HG02840 (cell line): ENCODE measurements at regions not wholly inside any gene's neighbourhood (a gene's known extent, or its start where the extent isn't known, plus 50 kb on each side); places are given as distances from the start of the nearest gene placed in this dataset.

Experiments
- ATAC-seq: cut with Tn5 transposase; IDR thresholded peaks from one replicate; pipeline ENCODE4 v1.9.1; 2021; ENCODE audit warnings: mild to moderate bottlenecking, moderate library complexity, moderate number of reproducible peaks; ENCODE audit not compliant: unreplicated experiment, low FRiP score

GRCh38 chr13:40313269-40314200 lies 352.9 kb downstream of the FOXO1 start:
- no peak for ATAC-seq

DNA sequence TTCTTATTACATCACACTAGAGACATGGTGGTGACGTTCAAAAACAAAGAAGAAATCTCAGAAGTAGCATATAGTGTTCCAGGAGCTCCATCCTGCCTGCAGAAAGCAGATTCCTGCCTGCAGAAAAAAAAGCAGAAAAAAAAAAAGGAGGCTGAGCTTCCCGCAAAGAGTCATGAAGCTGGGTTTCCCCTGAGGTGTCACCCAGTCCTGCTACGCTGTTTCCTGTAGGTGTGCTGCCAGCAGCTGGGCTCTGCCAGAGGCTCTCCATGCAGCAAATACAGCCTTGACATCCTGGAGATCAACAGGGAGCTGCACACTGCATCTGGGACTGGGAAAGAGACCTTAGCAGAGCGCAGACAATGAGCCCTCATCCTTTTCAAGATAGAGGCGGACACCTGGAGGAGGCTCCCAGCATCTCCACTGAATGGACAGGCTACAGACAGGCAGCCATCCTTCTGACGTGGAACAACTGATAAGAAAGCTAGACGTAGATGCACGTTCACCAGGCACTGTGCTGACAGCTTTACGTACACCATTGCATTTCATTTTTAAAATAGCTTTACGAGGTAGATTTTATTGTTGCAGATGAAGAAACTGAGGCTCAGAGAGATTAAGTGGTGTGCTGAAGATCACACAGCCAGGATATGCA lies 350.9 kb downstream of the FOXO1 start:
- no peak for ATAC-seq

GRCh38 chr13:40316301-40316700 lies 350.1 kb downstream of the FOXO1 start:
- no peak for ATAC-seq

GRCh38 chr13:40317980-40318327 lies 348.5 kb downstream of the FOXO1 start:
- no peak for ATAC-seq

GRCh38 chr13:40318366-40318765 lies 348.1 kb downstream of the FOXO1 start:
- ATAC-seq = no peak

GRCh38 chr13:40319699-40320579 lies 346.5 kb downstream of the FOXO1 start:
- ATAC-seq = no peak

DNA sequence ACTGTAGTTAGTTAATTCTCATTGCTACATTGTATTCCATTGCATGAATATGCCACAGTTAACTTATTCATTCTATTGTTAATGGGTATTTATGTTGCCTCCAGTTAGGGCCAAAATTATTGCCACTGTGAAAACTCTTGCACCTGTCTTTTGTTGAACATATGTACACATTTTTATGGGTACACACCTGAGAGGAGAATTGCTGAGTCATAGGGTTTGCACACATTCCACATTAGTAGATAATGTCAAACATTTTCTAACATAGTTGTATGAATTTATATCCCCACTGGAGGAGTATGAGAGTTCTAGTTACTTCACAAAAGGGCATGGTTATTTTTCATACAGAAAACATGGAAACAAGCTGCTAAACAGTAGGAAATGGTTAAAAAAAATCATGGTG lies 338.4 kb downstream of the FOXO1 start:
- no peak for ATAC-seq

GRCh38 chr13:40329781-40330485 lies 336.5 kb downstream of the FOXO1 start:
- no peak for ATAC-seq

- no peak for ATAC-seq
Observed at GRCh38 chr13:40330950-40331349, 335.5 kb downstream of the FOXO1 start.

GRCh38 chr13:40331802-40332201 lies 334.6 kb downstream of the FOXO1 start:
- ATAC-seq = no peak

DNA sequence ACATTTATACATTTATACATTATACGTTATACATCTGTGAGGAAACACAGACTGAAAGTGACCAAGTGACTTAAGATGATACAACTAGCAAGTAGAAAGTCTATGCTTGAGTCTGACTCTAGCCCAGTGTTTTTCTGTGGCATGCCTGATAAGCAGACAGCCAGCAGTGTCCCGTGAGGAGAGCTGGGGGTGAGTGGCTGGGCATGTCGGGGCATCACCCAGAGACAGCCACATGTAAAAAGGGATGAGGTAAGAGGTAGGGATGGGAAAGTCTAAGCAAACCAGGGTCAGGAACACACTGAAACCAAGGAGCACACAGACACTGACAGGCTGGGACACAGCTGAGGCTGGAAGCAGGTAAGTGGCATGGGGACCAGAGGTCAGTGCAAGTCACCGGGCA lies 333.2 kb downstream of the FOXO1 start:
- no peak for ATAC-seq

DNA sequence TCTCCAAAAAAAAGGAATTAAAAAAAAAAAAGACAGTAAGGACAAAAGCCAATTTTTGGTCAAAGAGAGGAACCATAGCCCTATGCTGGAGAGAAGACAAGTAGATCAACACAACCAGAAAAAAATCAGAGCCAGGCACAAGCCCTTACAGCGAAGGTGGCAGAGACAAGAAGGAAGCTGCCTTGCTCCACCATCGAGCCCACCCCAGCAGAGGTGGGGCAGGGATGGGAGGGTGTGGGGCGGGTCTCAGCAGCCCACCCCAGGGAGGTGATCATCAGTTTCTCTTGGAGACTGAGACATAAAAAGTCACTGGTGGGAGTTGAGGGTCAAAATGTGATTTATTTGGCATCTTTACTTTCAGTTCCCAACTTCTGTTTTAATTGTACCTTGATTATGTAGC lies 332.4 kb downstream of the FOXO1 start:
- no peak for ATAC-seq

- no peak for ATAC-seq
Observed at GRCh38 chr13:40334616-40335015, 331.8 kb downstream of the FOXO1 start.

- ATAC-seq = no peak
Observed at GRCh38 chr13:40336228-40337221, 329.9 kb downstream of the FOXO1 start.

DNA sequence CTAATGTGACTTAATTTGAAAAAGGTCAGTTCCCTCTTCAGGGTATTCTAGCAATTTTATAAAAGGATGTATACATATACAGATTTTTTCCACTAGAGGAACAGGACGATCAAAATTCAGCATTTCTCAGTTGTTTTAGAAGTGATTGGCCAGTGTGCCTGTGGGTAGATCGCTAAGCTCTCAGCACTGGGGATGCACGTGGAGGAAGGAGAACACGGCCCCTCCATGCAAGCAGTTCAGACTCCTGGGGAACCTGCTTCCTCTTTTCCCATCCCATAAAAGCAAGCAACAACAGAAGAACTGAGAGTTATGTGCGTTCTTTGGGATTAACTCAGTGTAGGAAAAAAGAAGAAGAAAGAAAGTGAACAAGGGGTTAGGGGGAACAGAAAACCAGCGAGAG lies 328.8 kb downstream of the FOXO1 start:
- no peak for ATAC-seq

DNA sequence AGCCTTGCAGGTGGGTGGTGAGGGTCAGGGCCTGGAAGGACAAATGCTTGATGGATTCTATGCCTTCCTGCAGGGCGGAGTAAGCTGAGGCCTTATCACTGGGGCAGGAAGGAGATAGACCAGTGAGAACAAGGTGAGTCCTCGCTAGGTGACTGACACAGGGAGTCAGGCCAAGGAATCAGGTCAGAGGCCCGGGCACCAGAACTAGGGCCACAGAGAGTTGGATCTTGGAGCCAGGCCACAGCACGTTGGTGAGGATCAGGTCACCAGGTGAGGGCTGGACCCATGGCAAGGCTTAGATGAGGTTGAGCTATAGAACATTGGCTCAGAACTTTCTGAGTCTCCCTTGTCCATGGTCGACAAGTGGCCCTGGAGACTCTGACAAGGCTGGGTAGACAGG lies 328.2 kb downstream of the FOXO1 start:
- no peak for ATAC-seq

DNA sequence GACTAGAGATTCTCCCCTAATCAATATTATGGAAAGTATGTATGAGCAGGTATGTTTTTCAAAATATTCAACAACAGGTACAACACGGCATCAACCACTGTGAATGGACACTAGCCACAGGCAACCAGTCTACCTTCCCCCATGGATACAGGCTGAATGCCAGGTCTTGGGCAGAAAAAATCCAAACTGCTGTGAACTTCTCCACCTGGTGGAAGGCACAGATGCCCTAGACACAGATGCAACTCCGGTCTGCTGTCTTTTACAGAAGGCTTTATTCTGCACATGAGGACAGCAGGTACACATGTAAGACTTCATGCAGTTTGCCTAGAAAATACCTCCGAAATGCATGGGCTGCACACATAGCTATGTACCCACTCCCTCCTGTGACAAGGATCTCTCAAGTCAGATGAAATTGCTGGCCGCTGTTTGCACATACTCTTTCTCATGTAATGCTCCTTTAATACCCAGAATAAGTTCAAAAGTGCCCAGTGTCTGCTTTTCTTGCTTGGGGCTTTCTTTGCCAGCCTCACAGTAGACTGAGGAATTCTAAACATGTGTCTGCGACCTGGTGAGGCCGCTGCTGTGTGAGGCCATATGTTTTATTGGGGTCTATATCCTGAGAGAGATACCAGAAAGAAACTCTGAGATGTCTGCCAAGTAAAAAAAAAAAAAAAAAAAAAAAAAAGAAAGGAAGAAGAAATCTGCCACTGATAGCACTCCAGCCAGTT lies 325.9 kb downstream of the FOXO1 start:
- no peak for ATAC-seq

DNA sequence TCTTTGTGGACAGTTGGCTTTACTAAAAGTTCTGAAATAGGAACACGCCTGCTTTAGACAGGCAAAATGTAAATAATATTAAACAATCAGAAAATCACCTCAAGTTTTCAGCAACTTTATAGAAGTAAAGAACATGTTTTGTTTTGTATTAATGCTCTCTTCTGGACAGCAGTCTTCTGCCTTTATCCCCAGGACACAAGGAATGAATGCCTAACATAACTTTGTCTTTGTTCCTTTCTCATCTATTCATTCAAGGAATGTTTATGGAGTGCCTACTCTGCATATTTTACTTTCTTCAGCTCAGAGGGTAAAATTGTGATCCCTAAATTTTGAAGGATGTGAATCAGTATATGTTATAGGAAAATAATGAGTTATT lies 325.4 kb downstream of the FOXO1 start:
- ATAC-seq = no peak

DNA sequence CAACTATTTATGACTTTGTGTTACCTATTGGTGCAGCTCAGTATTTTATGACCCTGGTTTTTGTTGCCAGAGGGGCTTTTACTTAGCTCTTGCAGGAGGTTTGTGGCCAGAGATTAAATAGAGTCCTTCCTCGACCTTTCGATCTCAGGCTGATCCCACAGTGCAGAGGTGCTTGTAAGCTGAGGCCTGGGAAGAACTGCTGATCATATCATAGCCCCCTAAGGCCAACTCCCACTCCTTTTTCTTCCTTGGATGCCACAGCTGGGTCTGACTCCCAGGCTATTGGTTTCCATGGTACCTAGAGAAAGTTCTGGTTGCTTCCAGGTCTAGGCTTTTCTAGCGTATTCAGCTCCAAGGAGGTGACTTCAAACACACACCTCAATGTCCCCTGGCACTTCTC lies 324.9 kb downstream of the FOXO1 start:
- ATAC-seq = no peak
